K562 (cell line): ENCODE measurements at regions not wholly inside any gene's neighbourhood (a gene's known extent, or its start where the extent isn't known, plus 50 kb on each side); places are given as distances from the start of the nearest gene placed in this dataset.

Experiments
- ATAC-seq: fragments of 200-7000 bp; cut with Tn5 transposase; 3 replicates; pipeline ENCODE4 v1.9.1; 2020; ENCODE audit warnings: moderate library complexity
- BruUV-seq: library from RNA; stranded (reverse); fragments of 400-500 nt; replicated peaks from 2 replicates; lab custom pipeline; 2021; lab: Mats Ljungman, UMichigan
- CTCF ChIA-PET: fragments of 300-600 bp; formaldehyde crosslinking; extraction: SDS; loops from one replicate; lab custom pipeline; 2021; ENCODE audit warnings: low intra/inter-chr PET ratio; lab: Yijun Ruan, JAX
- POLR2A ChIA-PET: fragments of 300-600, 350-650 bp; sonication (Branson Sonifier 250); formaldehyde crosslinking; extraction: SDS; loops from one replicate; lab custom pipeline; 2021; ENCODE audit warnings: antibody characterized with exemption, inconsistent platforms; lab: Yijun Ruan, JAX
- DNase-seq, 4 experiments: peaks; one replicate each; pipeline versions ENCODE4 v3.0.0 to v3.0.0-alpha.2; 2011 to 2018; ENCODE audit warnings: low spot score in 3 of 4, mixed read lengths in 3 of 4; ENCODE audit errors: extremely low read depth in 1 of 4
- FAIRE-seq: peaks from 2 replicates; lab custom pipeline; 2011; peaks lifted over from hg19 to GRCh38; lab: Jason Lieb, UNC
- H2AFZ ChIP-seq: 2 replicates; pipeline ENCODE4 v1.6.0; 2011; ENCODE audit warnings: low read depth, low read length, control low read depth, inconsistent platforms
- H3K27ac ChIP-seq: fragments of 200-600 bp; 3 replicates; pipeline ENCODE4 v1.8.0; 2011; ENCODE audit warnings: low read depth, mild to moderate bottlenecking, control low read depth, inconsistent platforms, low read length, moderate library complexity, mixed read lengths; ENCODE audit errors: extremely low read depth
- H3K27me3 ChIP-seq, 2 experiments: fragments of 300-600 bp in 1 of 2; 2 replicates in 1 of 2; 3 replicates in 1 of 2; pipeline versions ENCODE4 v1.6.0 to v1.8.0; 2011; ENCODE audit warnings: inconsistent platforms in 2 of 2, low read length in 2 of 2, mild to moderate bottlenecking in 1 of 2, mixed read lengths in 1 of 2, moderate library complexity in 1 of 2; ENCODE audit not compliant: control insufficient read depth in 2 of 2, insufficient read depth in 2 of 2
- H3K36me3 ChIP-seq: fragments of 300-600 bp; 3 replicates; pipeline ENCODE4 v1.8.0; 2011; ENCODE audit warnings: mild to moderate bottlenecking, low read length, inconsistent platforms; ENCODE audit not compliant: control insufficient read depth, insufficient read depth
- H3K4me1 ChIP-seq, 2 experiments: fragments of 200-600 bp in 1 of 2; replicated peaks in 1 of 2; 2 replicates in 1 of 2; 3 replicates in 1 of 2; pipeline versions ENCODE4 v1.5.1 to v1.8.0; 2011; ENCODE audit warnings: inconsistent platforms in 2 of 2, low read length in 2 of 2, mild to moderate bottlenecking in 1 of 2, mixed read lengths in 1 of 2, moderate library complexity in 1 of 2; ENCODE audit not compliant: control insufficient read depth in 2 of 2, insufficient read depth in 2 of 2
- H3K4me2 ChIP-seq: 2 replicates; pipeline ENCODE4 v1.6.1; 2011; ENCODE audit warnings: low read length, control low read depth, inconsistent platforms, mixed read lengths; ENCODE audit not compliant: insufficient read depth
- H3K4me3 ChIP-seq: fragments of 200-600 bp; sonication (generic), shearing (Covaris generic); 2 replicates; pipeline ENCODE4 v1.5.1; 2016; ENCODE audit warnings: control low read depth, inconsistent platforms
- H3K79me2 ChIP-seq: fragments of 200-600 bp; 3 replicates; pipeline ENCODE4 v1.8.0; 2011; ENCODE audit warnings: low read length, inconsistent platforms; ENCODE audit not compliant: control insufficient read depth, insufficient read depth
- H3K9ac ChIP-seq, 2 experiments: 2 replicates each; pipeline versions ENCODE4 v1.6.0 to v1.6.1; 2011; ENCODE audit warnings: low read depth in 2 of 2, low read length in 2 of 2, control low read depth in 1 of 2, inconsistent platforms in 1 of 2, mild to moderate bottlenecking in 1 of 2, mixed read lengths in 1 of 2; ENCODE audit not compliant: insufficient read depth in 1 of 2
- H3K9me1 ChIP-seq: one replicate; pipeline ENCODE4 v1.6.0; 2011; ENCODE audit warnings: inconsistent platforms, mild to moderate bottlenecking, low read length, moderate library complexity; ENCODE audit not compliant: control insufficient read depth, insufficient read depth
- H3K9me3 ChIP-seq: replicated peaks from 2 replicates; pipeline ENCODE4 v1.5.1; 2011; ENCODE audit warnings: low read depth, low read length, inconsistent platforms; ENCODE audit not compliant: control insufficient read depth, insufficient read depth
- H4K20me1 ChIP-seq: replicated peaks from 2 replicates; pipeline ENCODE4 v1.6.1; 2011; ENCODE audit warnings: low read length, inconsistent platforms, mixed read lengths; ENCODE audit not compliant: control insufficient read depth, insufficient read depth
- ESRRB ChIP-seq: fragments of 250-450 bp; sonication (Bioruptor Pico); IDR thresholded peaks from 2 replicates; pipeline ENCODE4 v1.5.0; 2020; ENCODE audit warnings: mild to moderate bottlenecking, moderate library complexity, borderline replicate concordance
- ETV5 ChIP-seq: sonication (generic); formaldehyde crosslinking; IDR thresholded peaks from 2 replicates; pipeline ENCODE4 v1.4.0; 2020; ENCODE audit warnings: low read depth, mild to moderate bottlenecking, missing genetic modification reagents
- ZSCAN32 ChIP-seq: fragments of 450-650 bp; formaldehyde crosslinking; IDR thresholded peaks from 2 replicates; pipeline ENCODE4 v1.4.0; 2020; ENCODE audit warnings: mild to moderate bottlenecking, moderate library complexity
- WGBS: fragments of 100-300 bp; shearing (Covaris generic); methylation state at CpG from one replicate; pipeline ENCODE4 v1.1.6; 2016; ENCODE audit warnings: low coverage, mixed read lengths; ENCODE audit not compliant: insufficient coverage; ENCODE audit errors: missing lambda C conversion rate; 5-methylcytosine and 5-hydroxymethylcytosine counted together
- in situ Hi-C: fragments of 300-500 bp; cut with MboI; formaldehyde crosslinking; loops from 4 replicates; pipeline ENCODE4 v1.15.0; 2018; ENCODE audit warnings: inconsistent platforms, mixed read lengths
- intact Hi-C: fragments of 100-400 bp; cut with micrococcal nuclease; formaldehyde crosslinking; loops from 2 replicates; pipeline ENCODE4 v1.14.2; 2022
- TF ChIP-seq, protein P1 (sequence below): fragments of 200-400 bp; formaldehyde crosslinking; IDR thresholded peaks from 2 replicates; pipeline ENCODE4 v1.6.1; 2017; ENCODE audit warnings: mild to moderate bottlenecking, low read depth, low read length, moderate library complexity
- TF ChIP-seq, protein P2 (sequence below), 2 experiments: fragments of 450-650 bp in 1 of 2; IDR thresholded peaks; 2 replicates each; pipeline ENCODE4 v1.6.1; 2011 to 2017; ENCODE audit warnings: low read depth in 2 of 2, antibody characterized with exemption in 1 of 2, borderline replicate concordance in 1 of 2, low read length in 1 of 2, mild to moderate bottlenecking in 1 of 2, mixed read lengths in 1 of 2; ENCODE audit not compliant: control insufficient read depth in 1 of 2
- TF ChIP-seq, protein P3 (sequence below), 2 experiments: fragments of 450-650 bp; conservative IDR thresholded peaks; 2 replicates each; pipeline ENCODE4 v1.6.1; 2017; ENCODE audit warnings: mild to moderate bottlenecking in 2 of 2, moderate library complexity in 2 of 2
- TF ChIP-seq, protein P4 (sequence below): sonication (generic); formaldehyde crosslinking; IDR thresholded peaks from 2 replicates; pipeline ENCODE4 v1.8.0; 2022; ENCODE audit warnings: mild to moderate bottlenecking, missing genetic modification reagents

DNA sequence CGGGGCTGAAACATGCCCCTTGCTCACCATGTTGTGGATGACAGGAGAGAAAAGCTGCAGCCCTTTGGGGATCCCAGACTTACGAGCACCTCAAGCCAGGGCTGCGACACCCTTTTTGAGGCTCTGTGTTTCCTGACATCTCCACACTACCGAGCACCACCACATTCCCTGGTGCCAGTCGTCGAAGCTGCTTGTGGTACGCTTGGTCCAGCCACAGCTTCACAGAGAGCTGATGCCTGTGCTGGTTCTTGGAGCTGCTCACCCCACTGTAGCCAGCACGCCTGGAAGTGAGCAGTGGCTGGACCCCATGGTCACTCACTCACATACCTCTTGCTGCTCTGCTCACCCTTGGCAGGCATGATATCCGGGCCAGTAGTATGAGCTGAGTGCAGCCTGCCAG lies 367.5 kb downstream of the SLITRK6 start:
- no peak overlapping the region for H2AFZ ChIP-seq
- ChIA-PET CTCF (no interaction called here), POLR2A (no interaction called here)
- no peak overlapping the region for H3K4me3 ChIP-seq
- H3K36me3 ChIP-seq: no peaks in the 10 kb centered on the region
- H3K9me3 ChIP-seq: no peaks in the 10 kb centered on the region
- H3K9ac ChIP-seq: no peak overlapping the region
- BruUV-seq: no TSS peak
- H3K4me2 ChIP-seq: no peak overlapping the region
- FAIRE-seq: no peak
- H3K27me3 ChIP-seq: no peaks in the 10 kb centered on the region
- no peak for ATAC-seq
- intact Hi-C loops: no loop called here
- WGBS: 0% methylated on average over 2 of the region's 9 CpGs
- DNase-seq: no peak
- H3K27ac ChIP-seq: no peak overlapping the region
- no peaks in the 10 kb centered on the region for H3K9me1 ChIP-seq
- H4K20me1 ChIP-seq: no peaks in the 10 kb centered on the region
- in situ Hi-C loops: no loop called here
- H3K4me1 ChIP-seq: no peaks in the 10 kb centered on the region
- TF ChIP-seq, protein P1, sequence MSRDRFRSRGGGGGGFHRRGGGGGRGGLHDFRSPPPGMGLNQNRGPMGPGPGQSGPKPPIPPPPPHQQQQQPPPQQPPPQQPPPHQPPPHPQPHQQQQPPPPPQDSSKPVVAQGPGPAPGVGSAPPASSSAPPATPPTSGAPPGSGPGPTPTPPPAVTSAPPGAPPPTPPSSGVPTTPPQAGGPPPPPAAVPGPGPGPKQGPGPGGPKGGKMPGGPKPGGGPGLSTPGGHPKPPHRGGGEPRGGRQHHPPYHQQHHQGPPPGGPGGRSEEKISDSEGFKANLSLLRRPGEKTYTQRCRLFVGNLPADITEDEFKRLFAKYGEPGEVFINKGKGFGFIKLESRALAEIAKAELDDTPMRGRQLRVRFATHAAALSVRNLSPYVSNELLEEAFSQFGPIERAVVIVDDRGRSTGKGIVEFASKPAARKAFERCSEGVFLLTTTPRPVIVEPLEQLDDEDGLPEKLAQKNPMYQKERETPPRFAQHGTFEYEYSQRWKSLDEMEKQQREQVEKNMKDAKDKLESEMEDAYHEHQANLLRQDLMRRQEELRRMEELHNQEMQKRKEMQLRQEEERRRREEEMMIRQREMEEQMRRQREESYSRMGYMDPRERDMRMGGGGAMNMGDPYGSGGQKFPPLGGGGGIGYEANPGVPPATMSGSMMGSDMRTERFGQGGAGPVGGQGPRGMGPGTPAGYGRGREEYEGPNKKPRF: no peak
- TF ChIP-seq ETV5 (CRISPR knock-in tag): no peak
- TF ChIP-seq ESRRB (CRISPR knock-in tag): no peak
- H3K79me2 ChIP-seq: no peaks in the 10 kb centered on the region

DNA sequence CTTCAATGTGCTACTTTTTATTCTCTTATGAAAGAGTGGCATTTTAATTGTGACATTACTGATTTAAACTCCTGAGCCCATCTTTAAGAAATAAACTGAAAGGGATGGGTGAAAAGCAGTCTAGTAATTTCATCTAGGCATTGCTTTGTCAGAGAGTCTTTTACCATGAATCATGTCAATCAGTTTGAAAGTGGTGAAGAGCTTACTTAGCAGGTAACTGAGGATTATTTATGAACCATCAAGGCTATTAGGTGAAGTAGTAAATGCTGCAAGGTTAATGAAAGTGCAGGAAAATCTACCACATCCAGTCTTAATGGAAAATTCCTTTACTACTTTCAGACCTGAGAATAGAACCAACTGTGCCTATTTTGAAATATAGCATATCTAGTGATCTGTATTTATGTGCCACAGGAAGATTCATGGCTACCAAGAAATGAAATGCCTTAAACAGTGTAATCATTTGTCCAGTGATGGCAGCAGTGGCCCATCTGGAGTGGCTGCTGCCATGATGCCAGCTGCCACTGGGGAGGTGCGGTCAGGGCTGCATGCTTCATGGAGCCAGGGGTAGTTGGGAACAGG lies 368.9 kb downstream of the SLITRK6 start:
- H3K36me3 ChIP-seq: no peaks in the 10 kb centered on the region
- H2AFZ ChIP-seq: no peak overlapping the region
- no peaks in the 10 kb centered on the region for H4K20me1 ChIP-seq
- in situ Hi-C loops (no loop called here), intact Hi-C loops (no loop called here)
- ChIA-PET POLR2A (no interaction called here), CTCF (no interaction called here)
- ATAC-seq (no peak), FAIRE-seq (no peak), DNase-seq (no peak)
- no peaks in the 10 kb centered on the region for H3K79me2 ChIP-seq
- no peak overlapping the region for H3K4me3 ChIP-seq
- no TSS peak for BruUV-seq
- no peaks in the 10 kb centered on the region for H3K4me1 ChIP-seq
- H3K4me2 ChIP-seq: no peak overlapping the region
- 0% methylated on average over 1 of the region's 1 CpG for WGBS
- no peak overlapping the region for H3K9ac ChIP-seq
- no peak overlapping the region for H3K27ac ChIP-seq
- H3K9me3 ChIP-seq: no peaks in the 10 kb centered on the region
- no peaks in the 10 kb centered on the region for H3K9me1 ChIP-seq
- H3K27me3 ChIP-seq: no peaks in the 10 kb centered on the region
- TF ChIP-seq, protein P2, sequence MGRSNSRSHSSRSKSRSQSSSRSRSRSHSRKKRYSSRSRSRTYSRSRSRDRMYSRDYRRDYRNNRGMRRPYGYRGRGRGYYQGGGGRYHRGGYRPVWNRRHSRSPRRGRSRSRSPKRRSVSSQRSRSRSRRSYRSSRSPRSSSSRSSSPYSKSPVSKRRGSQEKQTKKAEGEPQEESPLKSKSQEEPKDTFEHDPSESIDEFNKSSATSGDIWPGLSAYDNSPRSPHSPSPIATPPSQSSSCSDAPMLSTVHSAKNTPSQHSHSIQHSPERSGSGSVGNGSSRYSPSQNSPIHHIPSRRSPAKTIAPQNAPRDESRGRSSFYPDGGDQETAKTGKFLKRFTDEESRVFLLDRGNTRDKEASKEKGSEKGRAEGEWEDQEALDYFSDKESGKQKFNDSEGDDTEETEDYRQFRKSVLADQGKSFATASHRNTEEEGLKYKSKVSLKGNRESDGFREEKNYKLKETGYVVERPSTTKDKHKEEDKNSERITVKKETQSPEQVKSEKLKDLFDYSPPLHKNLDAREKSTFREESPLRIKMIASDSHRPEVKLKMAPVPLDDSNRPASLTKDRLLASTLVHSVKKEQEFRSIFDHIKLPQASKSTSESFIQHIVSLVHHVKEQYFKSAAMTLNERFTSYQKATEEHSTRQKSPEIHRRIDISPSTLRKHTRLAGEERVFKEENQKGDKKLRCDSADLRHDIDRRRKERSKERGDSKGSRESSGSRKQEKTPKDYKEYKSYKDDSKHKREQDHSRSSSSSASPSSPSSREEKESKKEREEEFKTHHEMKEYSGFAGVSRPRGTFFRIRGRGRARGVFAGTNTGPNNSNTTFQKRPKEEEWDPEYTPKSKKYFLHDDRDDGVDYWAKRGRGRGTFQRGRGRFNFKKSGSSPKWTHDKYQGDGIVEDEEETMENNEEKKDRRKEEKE (IDR thresholded peaks at IDR 0.05; ENCODE audit: borderline replicate concordance in 1 of 2, control insufficient read depth in 1 of 2, low read depth in 2 of 2, low read length in 1 of 2): no peak
- no peak for TF ChIP-seq ZSCAN32 (CRISPR knock-in tag)
- TF ChIP-seq, protein P3, sequence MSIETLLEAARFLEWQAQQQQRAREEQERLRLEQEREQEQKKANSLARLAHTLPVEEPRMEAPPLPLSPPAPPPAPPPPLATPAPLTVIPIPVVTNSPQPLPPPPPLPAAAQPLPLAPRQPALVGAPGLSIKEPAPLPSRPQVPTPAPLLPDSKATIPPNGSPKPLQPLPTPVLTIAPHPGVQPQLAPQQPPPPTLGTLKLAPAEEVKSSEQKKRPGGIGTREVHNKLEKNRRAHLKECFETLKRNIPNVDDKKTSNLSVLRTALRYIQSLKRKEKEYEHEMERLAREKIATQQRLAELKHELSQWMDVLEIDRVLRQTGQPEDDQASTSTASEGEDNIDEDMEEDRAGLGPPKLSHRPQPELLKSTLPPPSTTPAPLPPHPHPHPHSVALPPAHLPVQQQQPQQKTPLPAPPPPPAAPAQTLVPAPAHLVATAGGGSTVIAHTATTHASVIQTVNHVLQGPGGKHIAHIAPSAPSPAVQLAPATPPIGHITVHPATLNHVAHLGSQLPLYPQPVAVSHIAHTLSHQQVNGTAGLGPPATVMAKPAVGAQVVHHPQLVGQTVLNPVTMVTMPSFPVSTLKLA (conservative IDR thresholded peaks at IDR 0.05): no peak
- TF ChIP-seq, protein P4, sequence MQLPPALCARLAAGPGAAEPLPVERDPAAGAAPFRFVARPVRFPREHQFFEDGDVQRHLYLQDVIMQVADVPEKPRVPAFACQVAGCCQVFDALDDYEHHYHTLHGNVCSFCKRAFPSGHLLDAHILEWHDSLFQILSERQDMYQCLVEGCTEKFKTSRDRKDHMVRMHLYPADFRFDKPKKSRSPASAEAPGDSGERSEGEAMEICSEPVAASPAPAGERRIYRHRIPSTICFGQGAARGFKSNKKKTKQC (CRISPR knock-in tag): no peak
